Activated CD8-positive, alpha-beta memory T cell treated with anti-CD3 and anti-CD28 coated beads for 24 hours (primary cell): ENCODE measurements at regions not wholly inside any gene's neighbourhood (a gene's known extent, or its start where the extent isn't known, plus 50 kb on each side); places are given as distances from the start of the nearest gene placed in this dataset.
"Not testable (repeated sequence)": the region's sequence is repeated elsewhere in the genome, so short reads cannot be mapped to it uniquely, and the experiment has no call there.

ENCODE experiments used
- DNase-seq: peaks from one replicate; pipeline ENCODE4 v3.0.0-alpha.2; 2020

- DNase-seq: no peak
Observed at GRCh38 chr2:57190007-57190406, 856.6 kb upstream of the VRK2 start.

- DNase-seq: no peak
Observed at GRCh38 chr2:57199663-57200062, 846.9 kb upstream of the VRK2 start.

- DNase-seq: no peak
Observed at GRCh38 chr2:57204364-57204763, 842.2 kb upstream of the VRK2 start.

- no peak for DNase-seq
Observed at GRCh38 chr2:57205241-57205640, 841.4 kb upstream of the VRK2 start.

GRCh38 chr2:57207191-57207590, 839.4 kb upstream of the VRK2 start:
- DNase-seq: no peak

GRCh38 chr2:57209799-57210198, 836.8 kb upstream of the VRK2 start:
- DNase-seq: no peak

- no peak for DNase-seq
Observed at GRCh38 chr2:57210855-57211254, 835.8 kb upstream of the VRK2 start.

GRCh38 chr2:57217013-57217412, 829.6 kb upstream of the VRK2 start:
- DNase-seq: no peak

GRCh38 chr2:57218206-57218605, 828.4 kb upstream of the VRK2 start:
- no peak for DNase-seq

GRCh38 chr2:57229706-57230105, 816.9 kb upstream of the VRK2 start:
- not testable (repeated sequence) for DNase-seq

GRCh38 chr2:57232341-57232740, 814.3 kb upstream of the VRK2 start:
- not testable (repeated sequence) for DNase-seq

- DNase-seq: not testable (repeated sequence)
Observed at GRCh38 chr2:57251495-57251894, 795.1 kb upstream of the VRK2 start.

- not testable (repeated sequence) for DNase-seq
Observed at GRCh38 chr2:57276408-57276807, 770.2 kb upstream of the VRK2 start.

- DNase-seq: no peak
Observed at GRCh38 chr2:57278451-57278850, 768.2 kb upstream of the VRK2 start.

GRCh38 chr2:57291209-57291608, 755.4 kb upstream of the VRK2 start:
- no peak for DNase-seq

GRCh38 chr2:57296795-57297517, 749.6 kb upstream of the VRK2 start:
- DNase-seq: no peak

GRCh38 chr2:57313678-57314077, 732.9 kb upstream of the VRK2 start:
- no peak for DNase-seq

- DNase-seq: no peak
Observed at GRCh38 chr2:57314682-57315081, 731.9 kb upstream of the VRK2 start.

GRCh38 chr2:57330447-57330846, 716.2 kb upstream of the VRK2 start:
- DNase-seq: no peak

- no peak for DNase-seq
Observed at GRCh38 chr2:57333221-57333620, 713.4 kb upstream of the VRK2 start.

GRCh38 chr2:57343391-57344006, 703.1 kb upstream of the VRK2 start:
- no peak for DNase-seq

GRCh38 chr2:57368190-57368589, 678.4 kb upstream of the VRK2 start:
- no peak for DNase-seq

GRCh38 chr2:57370882-57371585, 675.6 kb upstream of the VRK2 start:
- no peak for DNase-seq
